H1 (cell line): ENCODE measurements at regions not wholly inside any gene's neighbourhood (a gene's known extent, or its start where the extent isn't known, plus 50 kb on each side); places are given as distances from the start of the nearest gene placed in this dataset.

Source experiments
- CHD7 ChIP-seq: fragments of 300-600 bp; sonication (generic); IDR thresholded peaks from 2 replicates; pipeline ENCODE4 v1.7.1; 2012; ENCODE audit warnings: low read length, moderate library complexity, mild to moderate bottlenecking, inconsistent platforms; ENCODE audit not compliant: insufficient replicate concordance
- RNF2 ChIP-seq: fragments of 200-900, 300-1000 bp; sonication (generic); IDR thresholded peaks from 2 replicates; pipeline ENCODE4 v1.7.1; 2016; ENCODE audit warnings: borderline replicate concordance, low read depth, mild to moderate bottlenecking, antibody characterized with exemption, low read length; ENCODE audit not compliant: poor library complexity, severe bottlenecking; ENCODE audit errors: missing control alignments

GRCh38 chr13:29688193-29688592 is 92.7 kb upstream of the SLC7A1 start (continued):
- TF ChIP-seq CHD7: no peak
- no peak for TF ChIP-seq RNF2
